22Rv1 (cell line): ENCODE measurements at regions not wholly inside any gene's neighbourhood (a gene's known extent, or its start where the extent isn't known, plus 50 kb on each side); places are given as distances from the start of the nearest gene placed in this dataset.

ENCODE experiments used
- ZFX ChIP-seq: fragments of 450-650 bp; IDR thresholded peaks from 2 replicates; pipeline ENCODE4 v1.6.1; 2017; ENCODE audit warnings: antibody characterized with exemption, borderline replicate concordance
- TF ChIP-seq, protein P1 (sequence below): fragments of 450-650 bp; IDR thresholded peaks from 2 replicates; pipeline ENCODE4 v1.5.1; 2017; ENCODE audit warnings: mild to moderate bottlenecking

DNA sequence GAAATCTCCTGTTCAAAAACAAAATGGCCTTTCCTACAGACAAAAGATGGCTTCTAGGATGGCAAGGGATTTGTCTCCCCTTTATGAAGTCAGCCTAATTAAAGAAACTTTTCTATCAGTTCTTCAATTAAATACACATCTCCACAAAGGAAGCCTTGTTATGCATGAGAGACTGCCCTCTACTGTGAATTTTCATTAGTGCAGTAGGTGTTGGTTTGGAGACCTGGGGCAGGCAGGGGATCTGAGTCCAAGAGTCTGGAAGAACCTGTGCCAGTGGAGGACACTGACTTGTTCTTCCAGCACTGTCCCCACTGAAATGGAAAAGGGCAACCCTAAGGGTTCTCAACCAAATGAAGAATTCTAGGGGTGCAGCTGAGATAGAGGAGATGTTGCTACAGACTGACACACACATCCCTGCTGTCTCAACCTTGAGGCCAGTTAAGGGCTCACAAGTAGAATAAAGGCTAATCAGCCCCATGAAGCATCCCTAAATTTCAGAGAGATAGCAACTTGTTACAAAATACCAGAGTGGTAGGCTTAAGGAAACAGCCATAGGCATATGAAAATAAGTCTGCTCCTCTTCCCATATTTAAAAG, 174.0 kb upstream of the PRICKLE2 start:
- TF ChIP-seq, protein P1, sequence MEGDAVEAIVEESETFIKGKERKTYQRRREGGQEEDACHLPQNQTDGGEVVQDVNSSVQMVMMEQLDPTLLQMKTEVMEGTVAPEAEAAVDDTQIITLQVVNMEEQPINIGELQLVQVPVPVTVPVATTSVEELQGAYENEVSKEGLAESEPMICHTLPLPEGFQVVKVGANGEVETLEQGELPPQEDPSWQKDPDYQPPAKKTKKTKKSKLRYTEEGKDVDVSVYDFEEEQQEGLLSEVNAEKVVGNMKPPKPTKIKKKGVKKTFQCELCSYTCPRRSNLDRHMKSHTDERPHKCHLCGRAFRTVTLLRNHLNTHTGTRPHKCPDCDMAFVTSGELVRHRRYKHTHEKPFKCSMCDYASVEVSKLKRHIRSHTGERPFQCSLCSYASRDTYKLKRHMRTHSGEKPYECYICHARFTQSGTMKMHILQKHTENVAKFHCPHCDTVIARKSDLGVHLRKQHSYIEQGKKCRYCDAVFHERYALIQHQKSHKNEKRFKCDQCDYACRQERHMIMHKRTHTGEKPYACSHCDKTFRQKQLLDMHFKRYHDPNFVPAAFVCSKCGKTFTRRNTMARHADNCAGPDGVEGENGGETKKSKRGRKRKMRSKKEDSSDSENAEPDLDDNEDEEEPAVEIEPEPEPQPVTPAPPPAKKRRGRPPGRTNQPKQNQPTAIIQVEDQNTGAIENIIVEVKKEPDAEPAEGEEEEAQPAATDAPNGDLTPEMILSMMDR: peak; percentile 81
- no peak for TF ChIP-seq ZFX
